Tibial nerve (tissue), 4 donors: ENCODE measurements at regions not wholly inside any gene's neighbourhood (a gene's known extent, or its start where the extent isn't known, plus 50 kb on each side); places are given as distances from the start of the nearest gene placed in this dataset.

Experiments used
- DNase-seq, 2 donors: peaks; one replicate each; pipeline ENCODE4 v3.0.0-alpha.2; 2019; ENCODE audit warnings: low spot score in 2 of 2
- H3K27ac ChIP-seq, 4 donors: fragments of 200-600 bp; sonication (generic) in 3 of 4; one replicate each; pipeline ENCODE4 v1.5.1; 2017 to 2019; ENCODE audit warnings: mild to moderate bottlenecking in 1 of 4
- H3K27me3 ChIP-seq, 2 donors: fragments of 200-600 bp; sonication (generic) in 1 of 2; one replicate each; pipeline versions ENCODE4 v1.5.1 to v1.6.0; 2017 to 2019
- H3K36me3 ChIP-seq, 3 donors: fragments of 200-600 bp; sonication (generic); one replicate each; pipeline ENCODE4 v1.5.1; 2018 to 2019
- H3K4me1 ChIP-seq, 4 donors: fragments of 200-600 bp; sonication (generic) in 3 of 4; one replicate each; pipeline ENCODE4 v1.5.1; 2017 to 2019
- H3K4me3 ChIP-seq, 4 donors: fragments of 200-600 bp; sonication (generic) in 3 of 4; one replicate each; pipeline ENCODE4 v1.5.1; 2017 to 2019; ENCODE audit warnings: mild to moderate bottlenecking in 1 of 4, moderate library complexity in 1 of 4
- H3K9me3 ChIP-seq, 4 donors: fragments of 200-600 bp; sonication (generic) in 3 of 4; one replicate each; pipeline ENCODE4 v1.5.1; 2017 to 2019
- CTCF ChIP-seq, 5 experiments: fragments of 200-600 bp in 3 of 5; fragments of 450-650 bp in 2 of 5; sonication (generic) in 3 of 5; IDR thresholded peaks; one replicate each; pipeline ENCODE4 v1.5.1; 2016 to 2019; ENCODE audit warnings: antibody characterized with exemption in 5 of 5, mild to moderate bottlenecking in 3 of 5, moderate library complexity in 2 of 5
- EP300 ChIP-seq, 2 donors: sonication (generic); formaldehyde crosslinking; IDR thresholded peaks; one replicate each; pipeline ENCODE4 v1.6.1; 2017; ENCODE audit warnings: antibody characterized with exemption in 2 of 2, mild to moderate bottlenecking in 1 of 2
- POLR2A ChIP-seq, 2 donors: fragments of 450-650 bp; IDR thresholded peaks; one replicate each; pipeline ENCODE4 v1.6.1; 2017; ENCODE audit warnings: antibody characterized with exemption in 2 of 2, mild to moderate bottlenecking in 2 of 2, moderate library complexity in 2 of 2
- WGBS, 2 donors: methylation state at CpG; one replicate each; pipeline ENCODE4 v1.1.5; 2018; 5-methylcytosine and 5-hydroxymethylcytosine counted together

- Histone ChIP-seq H3K9me3 (no peaks in the 10 kb centered on the region), H3K27ac (no peak overlapping the region), H3K27me3 (no peaks in the 10 kb centered on the region), H3K36me3 (no peaks in the 10 kb centered on the region), H3K4me1 (no peaks in the 10 kb centered on the region), H3K4me3 (no peak overlapping the region)
- TF ChIP-seq CTCF (IDR thresholded peaks at IDR 0.05): no peak
- TF ChIP-seq POLR2A (IDR thresholded peaks at IDR 0.05): no peak
- TF ChIP-seq EP300 (IDR thresholded peaks at IDR 0.05): no peak
- WGBS, 2 donors: 20 to 39% methylated on average over 4 of the region's 4 CpGs
- no peak for DNase-seq
Measured at GRCh38 chr4:38590046-38590445, 74.0 kb upstream of the KLF3 start.

GRCh38 chr4:38591617-38592337 is 72.2 kb upstream of the KLF3 start:
- Histone ChIP-seq H3K27ac (no peak overlapping the region), H3K27me3 (no peaks in the 10 kb centered on the region), H3K4me3 (no peak overlapping the region), H3K4me1 (no peaks in the 10 kb centered on the region), H3K36me3 (no peaks in the 10 kb centered on the region), H3K9me3 (no peaks in the 10 kb centered on the region)
- TF ChIP-seq EP300 (IDR thresholded peaks at IDR 0.05) (no peak), CTCF (IDR thresholded peaks at IDR 0.05) (no peak), POLR2A (IDR thresholded peaks at IDR 0.05) (no peak)
- 69% methylated on average over 10 of the region's 10 CpGs for WGBS, 2 donors
- DNase-seq: no peak

- Histone ChIP-seq H3K9me3 (no peaks in the 10 kb centered on the region), H3K4me1 (no peaks in the 10 kb centered on the region), H3K4me3 (no peak overlapping the region), H3K27ac (no peak overlapping the region), H3K36me3 (no peaks in the 10 kb centered on the region), H3K27me3 (no peaks in the 10 kb centered on the region)
- WGBS, 2 donors: 89 to 90% methylated on average over 3 of the region's 3 CpGs
- DNase-seq: no peak
- TF ChIP-seq POLR2A (IDR thresholded peaks at IDR 0.05) (no peak), CTCF (IDR thresholded peaks at IDR 0.05) (no peak), EP300 (IDR thresholded peaks at IDR 0.05) (no peak)
Measured at GRCh38 chr4:38598489-38598888, 65.5 kb upstream of the KLF3 start.

GRCh38 chr4:38600575-38600974 is 63.4 kb upstream of the KLF3 start:
- WGBS, 2 donors: 90 to 92% methylated on average over 4 of the region's 4 CpGs
- TF ChIP-seq POLR2A (IDR thresholded peaks at IDR 0.05): no peak

GRCh38 chr4:38601244-38601915 is 62.6 kb upstream of the KLF3 start:
- WGBS, 2 donors: 67% methylated on average over 6 of the region's 6 CpGs
- no peak overlapping the region for H3K27ac ChIP-seq
- no peaks in the 10 kb centered on the region for H3K27me3 ChIP-seq
- H3K4me1 ChIP-seq: peaks cover 0 to 12% (median 0%) of the 10 kb centered on the region in 4 donors
- TF ChIP-seq POLR2A (IDR thresholded peaks at IDR 0.05): no peak
- TF ChIP-seq EP300 (IDR thresholded peaks at IDR 0.05): peak in 1 of 2 donors; percentile 18
- TF ChIP-seq CTCF (IDR thresholded peaks at IDR 0.05): no peak
- no peaks in the 10 kb centered on the region for H3K9me3 ChIP-seq
- DNase-seq: no peak
- no peaks in the 10 kb centered on the region for H3K36me3 ChIP-seq
- no peak overlapping the region for H3K4me3 ChIP-seq

More at GRCh38 chr4:38600575-38600974, 63.4 kb upstream of the KLF3 start:
- DNase-seq: no peak
- H3K27me3 ChIP-seq: no peaks in the 10 kb centered on the region
- no peak overlapping the region for H3K4me3 ChIP-seq
- no peaks in the 10 kb centered on the region for H3K36me3 ChIP-seq
- H3K9me3 ChIP-seq: no peaks in the 10 kb centered on the region
- H3K27ac ChIP-seq: no peak overlapping the region
- H3K4me1 ChIP-seq: peaks cover 0 to 4% (median 0%) of the 10 kb centered on the region in 4 donors
